K562 (cell line): ENCODE measurements at regions not wholly inside any gene's neighbourhood (a gene's known extent, or its start where the extent isn't known, plus 50 kb on each side); places are given as distances from the start of the nearest gene placed in this dataset.

Experiments
- ATAC-seq: fragments of 200-7000 bp; cut with Tn5 transposase; 3 replicates; pipeline ENCODE4 v1.9.1; 2020; ENCODE audit warnings: moderate library complexity
- BruUV-seq: library from RNA; stranded (reverse); fragments of 400-500 nt; replicated peaks from 2 replicates; lab custom pipeline; 2021; lab: Mats Ljungman, UMichigan
- CTCF ChIA-PET: fragments of 300-600 bp; formaldehyde crosslinking; extraction: SDS; loops from one replicate; lab custom pipeline; 2021; ENCODE audit warnings: low intra/inter-chr PET ratio; lab: Yijun Ruan, JAX
- POLR2A ChIA-PET: fragments of 300-600, 350-650 bp; sonication (Branson Sonifier 250); formaldehyde crosslinking; extraction: SDS; loops from one replicate; lab custom pipeline; 2021; ENCODE audit warnings: antibody characterized with exemption, inconsistent platforms; lab: Yijun Ruan, JAX
- DNase-seq, 4 experiments: peaks; one replicate each; pipeline versions ENCODE4 v3.0.0 to v3.0.0-alpha.2; 2011 to 2018; ENCODE audit warnings: low spot score in 3 of 4, mixed read lengths in 3 of 4; ENCODE audit errors: extremely low read depth in 1 of 4
- FAIRE-seq: peaks from 2 replicates; lab custom pipeline; 2011; peaks lifted over from hg19 to GRCh38; lab: Jason Lieb, UNC
- H2AFZ ChIP-seq: 2 replicates; pipeline ENCODE4 v1.6.0; 2011; ENCODE audit warnings: low read depth, low read length, control low read depth, inconsistent platforms
- H3K27ac ChIP-seq: fragments of 200-600 bp; 3 replicates; pipeline ENCODE4 v1.8.0; 2011; ENCODE audit warnings: low read depth, mild to moderate bottlenecking, control low read depth, inconsistent platforms, low read length, moderate library complexity, mixed read lengths; ENCODE audit errors: extremely low read depth
- H3K27me3 ChIP-seq, 2 experiments: fragments of 300-600 bp in 1 of 2; 2 replicates in 1 of 2; 3 replicates in 1 of 2; pipeline versions ENCODE4 v1.6.0 to v1.8.0; 2011; ENCODE audit warnings: inconsistent platforms in 2 of 2, low read length in 2 of 2, mild to moderate bottlenecking in 1 of 2, mixed read lengths in 1 of 2, moderate library complexity in 1 of 2; ENCODE audit not compliant: control insufficient read depth in 2 of 2, insufficient read depth in 2 of 2
- H3K36me3 ChIP-seq: fragments of 300-600 bp; 3 replicates; pipeline ENCODE4 v1.8.0; 2011; ENCODE audit warnings: mild to moderate bottlenecking, low read length, inconsistent platforms; ENCODE audit not compliant: control insufficient read depth, insufficient read depth
- H3K4me1 ChIP-seq, 2 experiments: fragments of 200-600 bp in 1 of 2; replicated peaks in 1 of 2; 2 replicates in 1 of 2; 3 replicates in 1 of 2; pipeline versions ENCODE4 v1.5.1 to v1.8.0; 2011; ENCODE audit warnings: inconsistent platforms in 2 of 2, low read length in 2 of 2, mild to moderate bottlenecking in 1 of 2, mixed read lengths in 1 of 2, moderate library complexity in 1 of 2; ENCODE audit not compliant: control insufficient read depth in 2 of 2, insufficient read depth in 2 of 2
- H3K4me2 ChIP-seq: 2 replicates; pipeline ENCODE4 v1.6.1; 2011; ENCODE audit warnings: low read length, control low read depth, inconsistent platforms, mixed read lengths; ENCODE audit not compliant: insufficient read depth
- H3K4me3 ChIP-seq: fragments of 200-600 bp; sonication (generic), shearing (Covaris generic); 2 replicates; pipeline ENCODE4 v1.5.1; 2016; ENCODE audit warnings: control low read depth, inconsistent platforms
- H3K79me2 ChIP-seq: fragments of 200-600 bp; 3 replicates; pipeline ENCODE4 v1.8.0; 2011; ENCODE audit warnings: low read length, inconsistent platforms; ENCODE audit not compliant: control insufficient read depth, insufficient read depth
- H3K9ac ChIP-seq, 2 experiments: 2 replicates each; pipeline versions ENCODE4 v1.6.0 to v1.6.1; 2011; ENCODE audit warnings: low read depth in 2 of 2, low read length in 2 of 2, control low read depth in 1 of 2, inconsistent platforms in 1 of 2, mild to moderate bottlenecking in 1 of 2, mixed read lengths in 1 of 2; ENCODE audit not compliant: insufficient read depth in 1 of 2
- H3K9me1 ChIP-seq: one replicate; pipeline ENCODE4 v1.6.0; 2011; ENCODE audit warnings: inconsistent platforms, mild to moderate bottlenecking, low read length, moderate library complexity; ENCODE audit not compliant: control insufficient read depth, insufficient read depth
- H3K9me3 ChIP-seq: replicated peaks from 2 replicates; pipeline ENCODE4 v1.5.1; 2011; ENCODE audit warnings: low read depth, low read length, inconsistent platforms; ENCODE audit not compliant: control insufficient read depth, insufficient read depth
- H4K20me1 ChIP-seq: replicated peaks from 2 replicates; pipeline ENCODE4 v1.6.1; 2011; ENCODE audit warnings: low read length, inconsistent platforms, mixed read lengths; ENCODE audit not compliant: control insufficient read depth, insufficient read depth
- E2F8 ChIP-seq: fragments of 450-650 bp; IDR thresholded peaks from 2 replicates; pipeline ENCODE4 v1.7.1; 2018; ENCODE audit warnings: mild to moderate bottlenecking, low read depth; ENCODE audit not compliant: partially characterized antibody
- MAX ChIP-seq: sonication (generic); formaldehyde crosslinking; IDR thresholded peaks from 2 replicates; pipeline ENCODE4 v1.9.0; 2022; ENCODE audit warnings: mild to moderate bottlenecking, missing genetic modification reagents
- NCOA1 ChIP-seq: fragments of 450-650 bp; IDR thresholded peaks from 2 replicates; pipeline ENCODE4 v1.6.1; 2016; ENCODE audit warnings: low read depth
- SMAD3 ChIP-seq: fragments of 450-650 bp; formaldehyde crosslinking; conservative IDR thresholded peaks from 2 replicates; pipeline ENCODE4 v1.4.0; 2020; ENCODE audit warnings: mild to moderate bottlenecking
- TBP ChIP-seq: optimal IDR thresholded peaks from 2 replicates; pipeline ENCODE3; 2011; ENCODE audit warnings: low read depth, low read length, improper control_type of control experiment
- ZNF23 ChIP-seq: fragments of 250-450 bp; sonication (Bioruptor Pico); IDR thresholded peaks from 2 replicates; pipeline ENCODE4 v1.4.0; 2020; ENCODE audit warnings: mild to moderate bottlenecking
- ZNF668 ChIP-seq: fragments of 250-450 bp; sonication (Bioruptor Pico); IDR thresholded peaks from 2 replicates; pipeline ENCODE4 v1.8.0; 2022; ENCODE audit warnings: mild to moderate bottlenecking, inconsistent platforms
- WGBS: fragments of 100-300 bp; shearing (Covaris generic); methylation state at CpG from one replicate; pipeline ENCODE4 v1.1.6; 2016; ENCODE audit warnings: low coverage, mixed read lengths; ENCODE audit not compliant: insufficient coverage; ENCODE audit errors: missing lambda C conversion rate; 5-methylcytosine and 5-hydroxymethylcytosine counted together
- in situ Hi-C: fragments of 300-500 bp; cut with MboI; formaldehyde crosslinking; loops from 4 replicates; pipeline ENCODE4 v1.15.0; 2018; ENCODE audit warnings: inconsistent platforms, mixed read lengths
- intact Hi-C: fragments of 100-400 bp; cut with micrococcal nuclease; formaldehyde crosslinking; loops from 2 replicates; pipeline ENCODE4 v1.14.2; 2022
- TF ChIP-seq, protein P1 (sequence below): fragments of 250-450 bp; sonication (Bioruptor Pico); IDR thresholded peaks from 2 replicates; pipeline ENCODE4 v1.5.0; 2021; ENCODE audit warnings: mild to moderate bottlenecking, borderline replicate concordance
- TF ChIP-seq, protein P2 (sequence below): fragments of 450-650 bp; IDR thresholded peaks from 2 replicates; pipeline ENCODE4 v1.6.1; 2016

GRCh38 chr6:15025446-15025845 is 220.4 kb upstream of the JARID2 start:
- no peaks in the 10 kb centered on the region for H3K79me2 ChIP-seq
- TF ChIP-seq E2F8 (no peak), TBP (no peak), SMAD3 (CRISPR knock-in tag) (no peak), MAX (CRISPR knock-in tag) (no peak), NCOA1 (no peak), ZNF23 (CRISPR knock-in tag) (no peak), ZNF668 (CRISPR knock-in tag) (no peak)
- TF ChIP-seq, protein P1, sequence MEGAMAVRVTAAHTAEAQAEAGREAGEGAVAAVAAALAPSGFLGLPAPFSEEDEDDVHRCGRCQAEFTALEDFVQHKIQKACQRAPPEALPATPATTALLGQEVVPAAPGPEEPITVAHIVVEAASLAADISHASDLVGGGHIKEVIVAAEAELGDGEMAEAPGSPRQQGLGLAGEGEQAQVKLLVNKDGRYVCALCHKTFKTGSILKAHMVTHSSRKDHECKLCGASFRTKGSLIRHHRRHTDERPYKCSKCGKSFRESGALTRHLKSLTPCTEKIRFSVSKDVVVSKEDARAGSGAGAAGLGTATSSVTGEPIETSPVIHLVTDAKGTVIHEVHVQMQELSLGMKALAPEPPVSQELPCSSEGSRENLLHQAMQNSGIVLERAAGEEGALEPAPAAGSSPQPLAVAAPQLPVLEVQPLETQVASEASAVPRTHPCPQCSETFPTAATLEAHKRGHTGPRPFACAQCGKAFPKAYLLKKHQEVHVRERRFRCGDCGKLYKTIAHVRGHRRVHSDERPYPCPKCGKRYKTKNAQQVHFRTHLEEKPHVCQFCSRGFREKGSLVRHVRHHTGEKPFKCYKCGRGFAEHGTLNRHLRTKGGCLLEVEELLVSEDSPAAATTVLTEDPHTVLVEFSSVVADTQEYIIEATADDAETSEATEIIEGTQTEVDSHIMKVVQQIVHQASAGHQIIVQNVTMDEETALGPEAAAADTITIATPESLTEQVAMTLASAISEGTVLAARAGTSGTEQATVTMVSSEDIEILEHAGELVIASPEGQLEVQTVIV (CRISPR knock-in tag), result no peak
- TF ChIP-seq, protein P2, sequence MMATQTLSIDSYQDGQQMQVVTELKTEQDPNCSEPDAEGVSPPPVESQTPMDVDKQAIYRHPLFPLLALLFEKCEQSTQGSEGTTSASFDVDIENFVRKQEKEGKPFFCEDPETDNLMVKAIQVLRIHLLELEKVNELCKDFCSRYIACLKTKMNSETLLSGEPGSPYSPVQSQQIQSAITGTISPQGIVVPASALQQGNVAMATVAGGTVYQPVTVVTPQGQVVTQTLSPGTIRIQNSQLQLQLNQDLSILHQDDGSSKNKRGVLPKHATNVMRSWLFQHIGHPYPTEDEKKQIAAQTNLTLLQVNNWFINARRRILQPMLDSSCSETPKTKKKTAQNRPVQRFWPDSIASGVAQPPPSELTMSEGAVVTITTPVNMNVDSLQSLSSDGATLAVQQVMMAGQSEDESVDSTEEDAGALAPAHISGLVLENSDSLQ, result no peak
- TF ChIP-seq, all 486 proteins: peak for 0
- no peak for ATAC-seq
- Histone ChIP-seq H3K9ac (no peak overlapping the region), H3K4me1 (peaks cover 0 to 8% of the 10 kb centered on the region in 2 experiments; a peak in 2 of 5 replicates), H3K9me1 (no peaks in the 10 kb centered on the region), H3K9me3 (no peaks in the 10 kb centered on the region), H3K27me3 (no peaks in the 10 kb centered on the region), H3K36me3 (no peaks in the 10 kb centered on the region), H4K20me1 (no peaks in the 10 kb centered on the region), H3K4me3 (no peak overlapping the region), H3K27ac (no peak overlapping the region), H3K4me2 (no peak overlapping the region), H2AFZ (no peak overlapping the region)
- intact Hi-C loops, result no loop called here
- POLR2A ChIA-PET, result interaction anchor here (1.1 kb wide), 1 partner anchor 13 kb away, joined by 3 read pairs; no protein-coding TSS in a partner anchor
- WGBS, result 84% methylated on average over 3 of the region's 3 CpGs
- no peak for FAIRE-seq
- CTCF ChIA-PET, result interaction anchor here (0.6 kb wide), 1 partner anchor 466 kb away, joined by 3 read pairs; no protein-coding TSS in a partner anchor
- in situ Hi-C loops, result no loop called here
- DNase-seq, result no peak
- no TSS peak for BruUV-seq
